HL-60 (cell line): ENCODE measurements at regions not wholly inside any gene's neighbourhood (a gene's known extent, or its start where the extent isn't known, plus 50 kb on each side); places are given as distances from the start of the nearest gene placed in this dataset.

Source experiments
- DNase-seq, 2 experiments: peaks; one replicate each; pipeline ENCODE4 v3.0.0-alpha.2; 2010 to 2020; ENCODE audit warnings: low read depth in 1 of 2, low spot score in 1 of 2
- H3K27ac ChIP-seq: fragments of 250-450 bp; sonication (Bioruptor Pico); replicated peaks from 2 replicates; pipeline ENCODE4 v1.5.1; 2020; ENCODE audit warnings: mild to moderate bottlenecking, moderate library complexity
- H3K27me3 ChIP-seq: fragments of 250-450 bp; sonication (Bioruptor Pico); 2 replicates; pipeline ENCODE4 v1.5.1; 2021; ENCODE audit warnings: mild to moderate bottlenecking, moderate library complexity; ENCODE audit not compliant: insufficient read depth, poor library complexity, severe bottlenecking
- H3K4me3 ChIP-seq: replicated peaks from 2 replicates; pipeline ENCODE4 v1.5.1; 2011; ENCODE audit warnings: mild to moderate bottlenecking, control low read depth, low read length; ENCODE audit not compliant: insufficient read depth
- GABPA ChIP-seq: IDR thresholded peaks from 2 replicates; pipeline ENCODE4 v1.6.1; 2012; ENCODE audit warnings: low read depth
- POLR2AphosphoS5 ChIP-seq: IDR thresholded peaks from 2 replicates; pipeline ENCODE4 v1.6.1; 2012; ENCODE audit warnings: low read depth
- REST ChIP-seq: IDR thresholded peaks from 2 replicates; pipeline ENCODE4 v1.6.1; 2012; ENCODE audit warnings: low read depth; ENCODE audit not compliant: insufficient replicate concordance
- SPI1 ChIP-seq: IDR thresholded peaks from 2 replicates; pipeline ENCODE4 v1.6.1; 2012; ENCODE audit warnings: low read depth, mild to moderate bottlenecking, borderline replicate concordance
- TF ChIP-seq, protein P1 (sequence below): IDR thresholded peaks from one replicate; pipeline ENCODE4 v1.5.1; 2011; ENCODE audit warnings: low read length, control low read depth, inconsistent platforms; ENCODE audit not compliant: insufficient read depth

DNA sequence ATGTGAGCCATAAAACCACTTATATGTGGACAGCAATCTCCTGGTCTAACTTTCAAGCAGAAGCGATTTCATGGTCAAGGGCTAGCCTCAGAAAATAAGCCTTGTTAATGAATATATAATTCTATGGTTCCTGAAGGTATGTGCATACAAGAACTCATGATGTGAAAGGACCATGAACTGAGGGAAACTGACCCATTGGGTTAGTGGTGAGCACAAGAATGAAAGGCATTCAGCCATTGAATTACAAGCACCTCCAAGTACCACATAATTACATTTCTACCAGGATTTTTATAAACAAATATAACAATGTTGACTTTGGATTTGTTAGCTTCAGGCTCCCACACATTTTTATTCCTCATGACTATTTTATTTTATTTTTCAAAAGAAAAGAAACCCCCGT lies 459.0 kb downstream of the TLE4 start:
- H3K27me3 ChIP-seq, result no peaks in the 10 kb centered on the region
- no peak overlapping the region for H3K27ac ChIP-seq
- DNase-seq, result no peak
- no peak overlapping the region for H3K4me3 ChIP-seq
- TF ChIP-seq SPI1 (no peak), GABPA (no peak), POLR2AphosphoS5 (no peak), REST (no peak)
- TF ChIP-seq, protein P1, sequence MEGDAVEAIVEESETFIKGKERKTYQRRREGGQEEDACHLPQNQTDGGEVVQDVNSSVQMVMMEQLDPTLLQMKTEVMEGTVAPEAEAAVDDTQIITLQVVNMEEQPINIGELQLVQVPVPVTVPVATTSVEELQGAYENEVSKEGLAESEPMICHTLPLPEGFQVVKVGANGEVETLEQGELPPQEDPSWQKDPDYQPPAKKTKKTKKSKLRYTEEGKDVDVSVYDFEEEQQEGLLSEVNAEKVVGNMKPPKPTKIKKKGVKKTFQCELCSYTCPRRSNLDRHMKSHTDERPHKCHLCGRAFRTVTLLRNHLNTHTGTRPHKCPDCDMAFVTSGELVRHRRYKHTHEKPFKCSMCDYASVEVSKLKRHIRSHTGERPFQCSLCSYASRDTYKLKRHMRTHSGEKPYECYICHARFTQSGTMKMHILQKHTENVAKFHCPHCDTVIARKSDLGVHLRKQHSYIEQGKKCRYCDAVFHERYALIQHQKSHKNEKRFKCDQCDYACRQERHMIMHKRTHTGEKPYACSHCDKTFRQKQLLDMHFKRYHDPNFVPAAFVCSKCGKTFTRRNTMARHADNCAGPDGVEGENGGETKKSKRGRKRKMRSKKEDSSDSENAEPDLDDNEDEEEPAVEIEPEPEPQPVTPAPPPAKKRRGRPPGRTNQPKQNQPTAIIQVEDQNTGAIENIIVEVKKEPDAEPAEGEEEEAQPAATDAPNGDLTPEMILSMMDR, result no peak

DNA sequence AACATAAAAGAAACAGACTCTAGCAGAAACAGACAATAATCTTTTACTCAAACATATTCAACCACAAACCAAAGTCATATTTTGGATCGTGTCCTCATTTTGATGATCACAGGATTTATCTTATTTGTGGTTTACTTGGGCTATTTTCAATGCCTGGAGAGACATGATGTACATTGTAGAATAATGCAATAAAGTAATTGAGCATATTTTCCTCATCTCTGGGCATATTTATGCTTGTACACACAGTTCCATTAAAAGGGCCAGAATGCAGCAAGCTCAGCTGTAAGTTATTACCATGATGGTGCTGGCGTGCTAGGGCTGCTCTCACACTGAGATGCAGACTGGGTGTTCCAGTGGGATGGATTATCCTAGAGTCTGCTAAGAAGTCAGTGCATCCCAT lies 456.7 kb downstream of the TLE4 start:
- no peak for DNase-seq
- H3K27ac ChIP-seq, result no peak overlapping the region
- TF ChIP-seq POLR2AphosphoS5 (no peak), SPI1 (no peak), REST (no peak), GABPA (no peak)
- TF ChIP-seq, protein P1, result no peak
- H3K4me3 ChIP-seq, result no peak overlapping the region
- H3K27me3 ChIP-seq, result no peaks in the 10 kb centered on the region

GRCh38 chr9:80025796-80026520 lies 454.2 kb downstream of the TLE4 start:
- no peak for DNase-seq
- no peak for TF ChIP-seq SPI1
- TF ChIP-seq, protein P1, result no peak
- H3K4me3 ChIP-seq, result no peak overlapping the region

GRCh38 chr9:80025131-80025530 lies 453.4 kb downstream of the TLE4 start:
- Histone ChIP-seq H3K27ac (no peak overlapping the region), H3K27me3 (no peaks in the 10 kb centered on the region), H3K4me3 (no peak overlapping the region)
- no peak for TF ChIP-seq SPI1
- no peak for TF ChIP-seq POLR2AphosphoS5
- TF ChIP-seq GABPA, result no peak
- no peak for TF ChIP-seq REST
- TF ChIP-seq, protein P1, result no peak
- no peak for DNase-seq

More at GRCh38 chr9:80025796-80026520, 454.2 kb downstream of the TLE4 start:
- no peak overlapping the region for H3K27ac ChIP-seq
- no peaks in the 10 kb centered on the region for H3K27me3 ChIP-seq
